ENCODE measurements at regions not wholly inside any gene's neighbourhood (a gene's known extent, or its start where the extent isn't known, plus 50 kb on each side); places are given as distances from the start of the nearest gene placed in this dataset.

- TF ChIP-seq CTCF (IDR thresholded peaks at IDR 0.05; ENCODE audit: borderline replicate concordance, extremely low read depth, low read length, poor library complexity, severe bottlenecking) (no peak), EZH2 (IDR thresholded peaks at IDR 0.05; ENCODE audit: borderline replicate concordance, low read depth, low read length, severe bottlenecking) (no peak)
Measured at GRCh38 chr2:14712111-14712510, 79.6 kb downstream of the LRATD1 start.
